H9 (cell line): ENCODE measurements at regions not wholly inside any gene's neighbourhood (a gene's known extent, or its start where the extent isn't known, plus 50 kb on each side); places are given as distances from the start of the nearest gene placed in this dataset.

ENCODE experiments used
- DNase-seq: peaks from one replicate; pipeline ENCODE4 v3.0.0-alpha.2; 2017
- H2AFZ ChIP-seq: one replicate; pipeline ENCODE4 v1.6.1; 2013; ENCODE audit warnings: mild to moderate bottlenecking, low read length, control low read depth, moderate library complexity
- H2AK5ac ChIP-seq: 2 replicates; pipeline ENCODE4 v1.6.1; 2013; ENCODE audit warnings: low read length, control low read depth, mixed read lengths; ENCODE audit not compliant: insufficient read length
- H2BK120ac ChIP-seq: one replicate; pipeline ENCODE4 v1.6.1; 2013; ENCODE audit warnings: low read depth, mild to moderate bottlenecking, low read length, control low read depth, inconsistent platforms; ENCODE audit not compliant: poor library complexity, severe bottlenecking
- H2BK12ac ChIP-seq: 2 replicates; pipeline ENCODE4 v1.6.1; 2013; ENCODE audit warnings: low read length, control low read depth, mixed read lengths, low read depth; ENCODE audit not compliant: insufficient read length
- H2BK15ac ChIP-seq: 2 replicates; pipeline ENCODE4 v1.6.1; 2013; ENCODE audit warnings: low read depth, low read length, control low read depth
- H2BK20ac ChIP-seq: one replicate; pipeline ENCODE4 v1.6.1; 2013; ENCODE audit warnings: low read depth, mild to moderate bottlenecking, low read length, control low read depth, inconsistent platforms; ENCODE audit not compliant: poor library complexity, severe bottlenecking
- H2BK5ac ChIP-seq: 2 replicates; pipeline ENCODE4 v1.6.1; 2013; ENCODE audit warnings: low read length, control low read depth, mixed read lengths; ENCODE audit not compliant: insufficient read length
- H3K14ac ChIP-seq: 2 replicates; pipeline ENCODE4 v1.6.1; 2013; ENCODE audit warnings: low read length, control low read depth; ENCODE audit not compliant: insufficient read depth
- H3K18ac ChIP-seq: 2 replicates; pipeline ENCODE4 v1.6.1; 2013; ENCODE audit warnings: low read depth, mild to moderate bottlenecking, mixed read lengths, low read length, control low read depth; ENCODE audit not compliant: insufficient read length
- H3K23ac ChIP-seq: 2 replicates; pipeline ENCODE4 v1.6.1; 2013; ENCODE audit warnings: low read length, control low read depth, mixed read lengths, low read depth; ENCODE audit not compliant: insufficient read length
- H3K23me2 ChIP-seq: 2 replicates; pipeline ENCODE4 v1.6.1; 2013; ENCODE audit warnings: low read depth, mild to moderate bottlenecking, mixed read lengths, low read length, control low read depth; ENCODE audit not compliant: insufficient read length, poor library complexity, severe bottlenecking
- H3K27ac ChIP-seq: 2 replicates; pipeline ENCODE4 v1.5.1; 2013; ENCODE audit warnings: low read length, control low read depth, mixed read lengths, low read depth; ENCODE audit not compliant: insufficient read length
- H3K27me3 ChIP-seq: 2 replicates; pipeline ENCODE4 v1.6.1; 2013; ENCODE audit warnings: low read length, control low read depth, inconsistent platforms; ENCODE audit not compliant: insufficient read depth
- H3K4ac ChIP-seq: 2 replicates; pipeline ENCODE4 v1.6.1; 2013; ENCODE audit warnings: low read depth, mild to moderate bottlenecking, control low read depth, inconsistent platforms, low read length, moderate library complexity
- H3K4me1 ChIP-seq: 2 replicates; pipeline ENCODE4 v1.6.1; 2013; ENCODE audit warnings: low read length, control low read depth, inconsistent platforms; ENCODE audit not compliant: insufficient read depth
- H3K4me2 ChIP-seq: 2 replicates; pipeline ENCODE4 v1.6.1; 2013; ENCODE audit warnings: low read length, control low read depth, mixed read lengths; ENCODE audit not compliant: insufficient read length, insufficient read depth
- H3K56ac ChIP-seq: 2 replicates; pipeline ENCODE4 v1.6.1; 2013; ENCODE audit warnings: low read depth, mild to moderate bottlenecking, mixed read lengths, low read length, control low read depth; ENCODE audit not compliant: insufficient read length
- H3K79me1 ChIP-seq: 2 replicates; pipeline ENCODE4 v1.6.1; 2013; ENCODE audit warnings: low read depth, mild to moderate bottlenecking, moderate library complexity, low read length, control low read depth, inconsistent platforms; ENCODE audit not compliant: insufficient read depth, poor library complexity, severe bottlenecking
- H3K79me2 ChIP-seq: 2 replicates; pipeline ENCODE4 v1.6.1; 2013; ENCODE audit warnings: low read length, control low read depth, inconsistent platforms; ENCODE audit not compliant: insufficient read depth
- H3K9ac ChIP-seq: 2 replicates; pipeline ENCODE4 v1.6.1; 2013; ENCODE audit warnings: low read length, control low read depth, mixed read lengths; ENCODE audit not compliant: insufficient read length; ENCODE audit errors: extremely low read depth
- H3K9me3 ChIP-seq: one replicate; pipeline ENCODE4 v1.6.1; 2013; ENCODE audit warnings: low read depth, low read length, inconsistent platforms; ENCODE audit not compliant: control insufficient read depth
- H3T11ph ChIP-seq: one replicate; pipeline ENCODE4 v1.6.1; 2013; ENCODE audit warnings: mild to moderate bottlenecking, low read length, control low read depth, inconsistent platforms
- H4K20me1 ChIP-seq: one replicate; pipeline ENCODE4 v1.6.1; 2013; ENCODE audit not compliant: control insufficient read depth, insufficient read length, insufficient read depth
- H4K5ac ChIP-seq: 2 replicates; pipeline ENCODE4 v1.6.1; 2013; ENCODE audit warnings: low read depth, mild to moderate bottlenecking, mixed read lengths, low read length, control low read depth; ENCODE audit not compliant: insufficient read length
- H4K8ac ChIP-seq: replicated peaks from 2 replicates; pipeline ENCODE4 v1.6.1; 2013; ENCODE audit warnings: low read length, control low read depth, mixed read lengths, low read depth; ENCODE audit not compliant: insufficient read length
- H4K91ac ChIP-seq: 2 replicates; pipeline ENCODE4 v1.6.1; 2013; ENCODE audit warnings: low read depth, mild to moderate bottlenecking, moderate library complexity, mixed read lengths, low read length, control low read depth; ENCODE audit not compliant: insufficient read length
- H3K27ac Mint-ChIP-seq, 3 experiments: 2 replicates in 2 of 3; 3 replicates in 1 of 3; pipeline ENCODE4 v1.8.0; 2020 to 2021; ENCODE audit warnings: mixed read lengths in 3 of 3, mild to moderate bottlenecking in 1 of 3, moderate library complexity in 1 of 3
- H3K27me3 Mint-ChIP-seq: 2 replicates; pipeline ENCODE4 v1.8.0; 2021; ENCODE audit warnings: low read depth, mild to moderate bottlenecking, moderate library complexity, mixed read lengths
- H3K36me3 Mint-ChIP-seq, 3 experiments: 2 replicates in 2 of 3; 3 replicates in 1 of 3; pipeline ENCODE4 v1.8.0; 2020 to 2021; ENCODE audit warnings: low read depth in 3 of 3, mixed read lengths in 3 of 3; ENCODE audit not compliant: insufficient read depth in 1 of 3
- H3K4me1 Mint-ChIP-seq, 2 experiments: 2 replicates each; pipeline ENCODE4 v1.8.0; 2020; ENCODE audit warnings: mixed read lengths in 2 of 2
- H3K4me3 Mint-ChIP-seq, 2 experiments: 2 replicates in 1 of 2; 3 replicates in 1 of 2; pipeline ENCODE4 v1.8.0; 2020 to 2021; ENCODE audit warnings: mild to moderate bottlenecking in 2 of 2, mixed read lengths in 2 of 2, moderate library complexity in 1 of 2
- H3K9me3 Mint-ChIP-seq, 2 experiments: 2 replicates in 1 of 2; 3 replicates in 1 of 2; pipeline ENCODE4 v1.8.0; 2020; ENCODE audit warnings: mild to moderate bottlenecking in 2 of 2, mixed read lengths in 2 of 2, moderate library complexity in 1 of 2
- TF ChIP-seq, protein P1 (sequence below): fragments of 200-600 bp; sonication (generic); conservative IDR thresholded peaks from 3 replicates; pipeline ENCODE4 v1.8.0; 2021; ENCODE audit warnings: antibody characterized with exemption, mild to moderate bottlenecking

GRCh38 chr4:66157594-66157993, 487.3 kb upstream of the EPHA5 start:
- H4K91ac ChIP-seq = no peak overlapping the region
- peaks cover 5 to 9% of the 10 kb centered on the region in 2 experiments; a peak in 3 of 5 replicates for H3K9me3 Mint-ChIP-seq
- no peak overlapping the region for H3K14ac ChIP-seq
- peaks cover 0 to 4% (median 2%) of the 10 kb centered on the region in 3 experiments; a peak in 1 of 7 replicates for H3K36me3 Mint-ChIP-seq
- H3K4me1 ChIP-seq = no peaks in the 10 kb centered on the region
- no peak overlapping the region for H3T11ph ChIP-seq
- H3K27me3 Mint-ChIP-seq = no peaks in the 10 kb centered on the region
- H3K23me2 ChIP-seq = no peaks in the 10 kb centered on the region
- H2BK120ac ChIP-seq = no peak overlapping the region
- H4K8ac ChIP-seq = no peak overlapping the region
- no peak overlapping the region for H3K27ac Mint-ChIP-seq
- H3K79me2 ChIP-seq = no peaks in the 10 kb centered on the region
- no peak overlapping the region for H2BK12ac ChIP-seq
- no peak overlapping the region for H3K4me2 ChIP-seq
- H2AFZ ChIP-seq = no peak overlapping the region
- H3K56ac ChIP-seq = no peak overlapping the region
- TF ChIP-seq, protein P1, sequence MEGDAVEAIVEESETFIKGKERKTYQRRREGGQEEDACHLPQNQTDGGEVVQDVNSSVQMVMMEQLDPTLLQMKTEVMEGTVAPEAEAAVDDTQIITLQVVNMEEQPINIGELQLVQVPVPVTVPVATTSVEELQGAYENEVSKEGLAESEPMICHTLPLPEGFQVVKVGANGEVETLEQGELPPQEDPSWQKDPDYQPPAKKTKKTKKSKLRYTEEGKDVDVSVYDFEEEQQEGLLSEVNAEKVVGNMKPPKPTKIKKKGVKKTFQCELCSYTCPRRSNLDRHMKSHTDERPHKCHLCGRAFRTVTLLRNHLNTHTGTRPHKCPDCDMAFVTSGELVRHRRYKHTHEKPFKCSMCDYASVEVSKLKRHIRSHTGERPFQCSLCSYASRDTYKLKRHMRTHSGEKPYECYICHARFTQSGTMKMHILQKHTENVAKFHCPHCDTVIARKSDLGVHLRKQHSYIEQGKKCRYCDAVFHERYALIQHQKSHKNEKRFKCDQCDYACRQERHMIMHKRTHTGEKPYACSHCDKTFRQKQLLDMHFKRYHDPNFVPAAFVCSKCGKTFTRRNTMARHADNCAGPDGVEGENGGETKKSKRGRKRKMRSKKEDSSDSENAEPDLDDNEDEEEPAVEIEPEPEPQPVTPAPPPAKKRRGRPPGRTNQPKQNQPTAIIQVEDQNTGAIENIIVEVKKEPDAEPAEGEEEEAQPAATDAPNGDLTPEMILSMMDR = no peak
- DNase-seq = no peak
- H3K79me1 ChIP-seq = no peaks in the 10 kb centered on the region
- H3K4me3 Mint-ChIP-seq = no peak overlapping the region
- H2AK5ac ChIP-seq = no peak overlapping the region
- H2BK15ac ChIP-seq = no peak overlapping the region
- no peak overlapping the region for H2BK5ac ChIP-seq
- peaks cover 0 to 5% of the 10 kb centered on the region in 2 experiments; a peak in 1 of 4 replicates for H3K4me1 Mint-ChIP-seq
- no peak overlapping the region for H3K27ac ChIP-seq
- no peak overlapping the region for H3K4ac ChIP-seq
- H3K9ac ChIP-seq = no peak overlapping the region
- no peaks in the 10 kb centered on the region for H4K20me1 ChIP-seq
- H2BK20ac ChIP-seq = no peak overlapping the region
- H4K5ac ChIP-seq = no peak overlapping the region
- no peaks in the 10 kb centered on the region for H3K9me3 ChIP-seq
- H3K23ac ChIP-seq = no peak overlapping the region
- H3K27me3 ChIP-seq = no peaks in the 10 kb centered on the region
- no peak overlapping the region for H3K18ac ChIP-seq
